GM12872 (cell line): ENCODE measurements at regions not wholly inside any gene's neighbourhood (a gene's known extent, or its start where the extent isn't known, plus 50 kb on each side); places are given as distances from the start of the nearest gene placed in this dataset.

Source experiments
- CTCF ChIP-seq: IDR thresholded peaks from 3 replicates; pipeline ENCODE4 v1.5.1; 2011; ENCODE audit warnings: low read depth, mild to moderate bottlenecking, low read length, moderate library complexity; ENCODE audit not compliant: insufficient read depth

- TF ChIP-seq CTCF = no peak
Observed at GRCh38 chr3:59404851-59405250, 355.0 kb upstream of the CFAP20DC start.

GRCh38 chr3:59404064-59404463 is 354.2 kb upstream of the CFAP20DC start:
- no peak for TF ChIP-seq CTCF

- no peak for TF ChIP-seq CTCF
Observed at GRCh38 chr3:59401924-59402323, 352.1 kb upstream of the CFAP20DC start.

GRCh38 chr3:59392116-59392515 is 342.3 kb upstream of the CFAP20DC start:
- TF ChIP-seq CTCF = no peak

GRCh38 chr3:59391131-59391530 is 341.3 kb upstream of the CFAP20DC start:
- TF ChIP-seq CTCF = no peak

- no peak for TF ChIP-seq CTCF
Observed at GRCh38 chr3:59388555-59389270, 338.9 kb upstream of the CFAP20DC start.

- no peak for TF ChIP-seq CTCF
Observed at GRCh38 chr3:59386165-59386564, 336.3 kb upstream of the CFAP20DC start.
